K562 (cell line): ENCODE measurements at regions not wholly inside any gene's neighbourhood (a gene's known extent, or its start where the extent isn't known, plus 50 kb on each side); places are given as distances from the start of the nearest gene placed in this dataset.
A peak's percentile ranks its signal among the peaks of the same experiment; 100 is the strongest.

Experiments used
- ATAC-seq: fragments of 200-7000 bp; cut with Tn5 transposase; 3 replicates; pipeline ENCODE4 v1.9.1; 2020; ENCODE audit warnings: moderate library complexity
- BruUV-seq: library from RNA; stranded (reverse); fragments of 400-500 nt; replicated peaks from 2 replicates; lab custom pipeline; 2021; lab: Mats Ljungman, UMichigan
- CTCF ChIA-PET: fragments of 300-600 bp; formaldehyde crosslinking; extraction: SDS; loops from one replicate; lab custom pipeline; 2021; ENCODE audit warnings: low intra/inter-chr PET ratio; lab: Yijun Ruan, JAX
- POLR2A ChIA-PET: fragments of 300-600, 350-650 bp; sonication (Branson Sonifier 250); formaldehyde crosslinking; extraction: SDS; loops from one replicate; lab custom pipeline; 2021; ENCODE audit warnings: antibody characterized with exemption, inconsistent platforms; lab: Yijun Ruan, JAX
- DNase-seq, 4 experiments: peaks; one replicate each; pipeline versions ENCODE4 v3.0.0 to v3.0.0-alpha.2; 2011 to 2018; ENCODE audit warnings: low spot score in 3 of 4, mixed read lengths in 3 of 4; ENCODE audit errors: extremely low read depth in 1 of 4
- FAIRE-seq: peaks from 2 replicates; lab custom pipeline; 2011; peaks lifted over from hg19 to GRCh38; lab: Jason Lieb, UNC
- H2AFZ ChIP-seq: 2 replicates; pipeline ENCODE4 v1.6.0; 2011; ENCODE audit warnings: low read depth, low read length, control low read depth, inconsistent platforms
- H3K27ac ChIP-seq: fragments of 200-600 bp; 3 replicates; pipeline ENCODE4 v1.8.0; 2011; ENCODE audit warnings: low read depth, mild to moderate bottlenecking, control low read depth, inconsistent platforms, low read length, moderate library complexity, mixed read lengths; ENCODE audit errors: extremely low read depth
- H3K27me3 ChIP-seq, 2 experiments: fragments of 300-600 bp in 1 of 2; 2 replicates in 1 of 2; 3 replicates in 1 of 2; pipeline versions ENCODE4 v1.6.0 to v1.8.0; 2011; ENCODE audit warnings: inconsistent platforms in 2 of 2, low read length in 2 of 2, mild to moderate bottlenecking in 1 of 2, mixed read lengths in 1 of 2, moderate library complexity in 1 of 2; ENCODE audit not compliant: control insufficient read depth in 2 of 2, insufficient read depth in 2 of 2
- H3K36me3 ChIP-seq: fragments of 300-600 bp; 3 replicates; pipeline ENCODE4 v1.8.0; 2011; ENCODE audit warnings: mild to moderate bottlenecking, low read length, inconsistent platforms; ENCODE audit not compliant: control insufficient read depth, insufficient read depth
- H3K4me1 ChIP-seq, 2 experiments: fragments of 200-600 bp in 1 of 2; replicated peaks in 1 of 2; 2 replicates in 1 of 2; 3 replicates in 1 of 2; pipeline versions ENCODE4 v1.5.1 to v1.8.0; 2011; ENCODE audit warnings: inconsistent platforms in 2 of 2, low read length in 2 of 2, mild to moderate bottlenecking in 1 of 2, mixed read lengths in 1 of 2, moderate library complexity in 1 of 2; ENCODE audit not compliant: control insufficient read depth in 2 of 2, insufficient read depth in 2 of 2
- H3K4me2 ChIP-seq: 2 replicates; pipeline ENCODE4 v1.6.1; 2011; ENCODE audit warnings: low read length, control low read depth, inconsistent platforms, mixed read lengths; ENCODE audit not compliant: insufficient read depth
- H3K4me3 ChIP-seq: fragments of 200-600 bp; sonication (generic), shearing (Covaris generic); 2 replicates; pipeline ENCODE4 v1.5.1; 2016; ENCODE audit warnings: control low read depth, inconsistent platforms
- H3K79me2 ChIP-seq: fragments of 200-600 bp; 3 replicates; pipeline ENCODE4 v1.8.0; 2011; ENCODE audit warnings: low read length, inconsistent platforms; ENCODE audit not compliant: control insufficient read depth, insufficient read depth
- H3K9ac ChIP-seq, 2 experiments: 2 replicates each; pipeline versions ENCODE4 v1.6.0 to v1.6.1; 2011; ENCODE audit warnings: low read depth in 2 of 2, low read length in 2 of 2, control low read depth in 1 of 2, inconsistent platforms in 1 of 2, mild to moderate bottlenecking in 1 of 2, mixed read lengths in 1 of 2; ENCODE audit not compliant: insufficient read depth in 1 of 2
- H3K9me1 ChIP-seq: one replicate; pipeline ENCODE4 v1.6.0; 2011; ENCODE audit warnings: inconsistent platforms, mild to moderate bottlenecking, low read length, moderate library complexity; ENCODE audit not compliant: control insufficient read depth, insufficient read depth
- H3K9me3 ChIP-seq: replicated peaks from 2 replicates; pipeline ENCODE4 v1.5.1; 2011; ENCODE audit warnings: low read depth, low read length, inconsistent platforms; ENCODE audit not compliant: control insufficient read depth, insufficient read depth
- H4K20me1 ChIP-seq: replicated peaks from 2 replicates; pipeline ENCODE4 v1.6.1; 2011; ENCODE audit warnings: low read length, inconsistent platforms, mixed read lengths; ENCODE audit not compliant: control insufficient read depth, insufficient read depth
- CEBPG ChIP-seq, 3 experiments: fragments of 200-800 bp in 1 of 3; sonication (Bioruptor generic) in 1 of 3; sonication (generic) in 1 of 3; formaldehyde crosslinking in 1 of 3; IDR thresholded peaks in 2 of 3; conservative IDR thresholded peaks in 1 of 3; 2 replicates each; pipeline versions ENCODE4 v1.6.1 to v1.8.0; 2016 to 2022; ENCODE audit warnings: missing compliant biosample characterization in 2 of 3, missing genetic modification characterization in 2 of 3, mild to moderate bottlenecking in 1 of 3, missing genetic modification reagents in 1 of 3
- FOXJ2 ChIP-seq: fragments of 200-800 bp; sonication (Bioruptor generic); IDR thresholded peaks from 2 replicates; pipeline ENCODE4 v1.6.1; 2016; ENCODE audit warnings: missing genetic modification characterization, missing compliant biosample characterization
- NRF1 ChIP-seq, 2 experiments: fragments of 450-650 bp; IDR thresholded peaks in 1 of 2; conservative IDR thresholded peaks in 1 of 2; 2 replicates each; pipeline ENCODE4 v1.6.1; 2014; ENCODE audit warnings: mild to moderate bottlenecking in 2 of 2
- WGBS: fragments of 100-300 bp; shearing (Covaris generic); methylation state at CpG from one replicate; pipeline ENCODE4 v1.1.6; 2016; ENCODE audit warnings: low coverage, mixed read lengths; ENCODE audit not compliant: insufficient coverage; ENCODE audit errors: missing lambda C conversion rate; 5-methylcytosine and 5-hydroxymethylcytosine counted together
- in situ Hi-C: fragments of 300-500 bp; cut with MboI; formaldehyde crosslinking; loops from 4 replicates; pipeline ENCODE4 v1.15.0; 2018; ENCODE audit warnings: inconsistent platforms, mixed read lengths
- intact Hi-C: fragments of 100-400 bp; cut with micrococcal nuclease; formaldehyde crosslinking; loops from 2 replicates; pipeline ENCODE4 v1.14.2; 2022
- TF ChIP-seq, protein P1 (sequence below), 3 experiments: IDR thresholded peaks in 2 of 3; conservative IDR thresholded peaks in 1 of 3; 2 replicates each; pipeline ENCODE4 v1.5.1; 2011 to 2012; ENCODE audit warnings: low read length in 3 of 3, mild to moderate bottlenecking in 3 of 3, control low read depth in 2 of 3, improper control_type of control experiment in 1 of 3, inconsistent platforms in 1 of 3, low read depth in 1 of 3, mixed read lengths in 1 of 3, moderate library complexity in 1 of 3; ENCODE audit not compliant: insufficient read depth in 2 of 3

DNA sequence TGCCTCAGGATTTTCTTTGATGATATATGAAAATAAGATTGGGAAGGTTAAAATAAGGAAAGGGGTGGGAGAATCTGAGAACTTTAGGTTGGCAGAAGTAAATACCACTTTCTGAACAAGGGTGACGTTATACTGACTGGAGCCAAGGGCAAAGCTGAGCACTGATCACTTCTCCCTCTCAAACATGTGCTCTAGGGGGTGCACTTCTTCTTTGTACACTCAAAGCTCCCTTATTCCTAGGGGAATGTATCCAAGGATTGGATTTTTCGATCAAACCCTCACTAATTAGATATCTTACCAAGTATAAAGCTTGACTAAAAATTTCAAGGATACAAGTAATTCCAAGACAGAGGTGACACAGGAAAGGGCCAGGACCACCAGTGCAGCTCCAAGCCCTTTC lies 243.9 kb upstream of the UMPS start:
- H3K4me2 ChIP-seq: no peak overlapping the region
- TF ChIP-seq, protein P1, sequence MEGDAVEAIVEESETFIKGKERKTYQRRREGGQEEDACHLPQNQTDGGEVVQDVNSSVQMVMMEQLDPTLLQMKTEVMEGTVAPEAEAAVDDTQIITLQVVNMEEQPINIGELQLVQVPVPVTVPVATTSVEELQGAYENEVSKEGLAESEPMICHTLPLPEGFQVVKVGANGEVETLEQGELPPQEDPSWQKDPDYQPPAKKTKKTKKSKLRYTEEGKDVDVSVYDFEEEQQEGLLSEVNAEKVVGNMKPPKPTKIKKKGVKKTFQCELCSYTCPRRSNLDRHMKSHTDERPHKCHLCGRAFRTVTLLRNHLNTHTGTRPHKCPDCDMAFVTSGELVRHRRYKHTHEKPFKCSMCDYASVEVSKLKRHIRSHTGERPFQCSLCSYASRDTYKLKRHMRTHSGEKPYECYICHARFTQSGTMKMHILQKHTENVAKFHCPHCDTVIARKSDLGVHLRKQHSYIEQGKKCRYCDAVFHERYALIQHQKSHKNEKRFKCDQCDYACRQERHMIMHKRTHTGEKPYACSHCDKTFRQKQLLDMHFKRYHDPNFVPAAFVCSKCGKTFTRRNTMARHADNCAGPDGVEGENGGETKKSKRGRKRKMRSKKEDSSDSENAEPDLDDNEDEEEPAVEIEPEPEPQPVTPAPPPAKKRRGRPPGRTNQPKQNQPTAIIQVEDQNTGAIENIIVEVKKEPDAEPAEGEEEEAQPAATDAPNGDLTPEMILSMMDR (IDR thresholded peaks at IDR 0.05 in 2 of 3, conservative IDR thresholded peaks at IDR 0.05 in 1 of 3; ENCODE audit: insufficient read depth in 2 of 3, low read depth in 1 of 3, low read length in 3 of 3): peak in 1 of 3 experiments; percentile 5; a peak in 1 of 6 replicates
- TF ChIP-seq FOXJ2 (tag): no peak
- TF ChIP-seq, all 486 proteins: peak for 1
- no peak overlapping the region for H3K4me3 ChIP-seq
- ChIA-PET CTCF (no interaction called here), POLR2A (interaction anchor here (0.6 kb wide), 1 partner anchor 1088 kb away, joined by 3 read pairs; no protein-coding TSS in a partner anchor)
- H2AFZ ChIP-seq: no peak overlapping the region
- H3K9me3 ChIP-seq: no peaks in the 10 kb centered on the region
- no peaks in the 10 kb centered on the region for H4K20me1 ChIP-seq
- H3K9ac ChIP-seq: no peak overlapping the region
- no peaks in the 10 kb centered on the region for H3K4me1 ChIP-seq
- no peaks in the 10 kb centered on the region for H3K79me2 ChIP-seq
- no TSS peak for BruUV-seq
- FAIRE-seq: no peak
- intact Hi-C loops: no loop called here
- no peaks in the 10 kb centered on the region for H3K27me3 ChIP-seq
- H3K9me1 ChIP-seq: no peaks in the 10 kb centered on the region
- WGBS: 0% methylated on average over 1 of the region's 2 CpGs
- H3K36me3 ChIP-seq: no peaks in the 10 kb centered on the region
- in situ Hi-C loops: no loop called here
- no peak for DNase-seq
- no peak for ATAC-seq
- H3K27ac ChIP-seq: no peak overlapping the region

DNA sequence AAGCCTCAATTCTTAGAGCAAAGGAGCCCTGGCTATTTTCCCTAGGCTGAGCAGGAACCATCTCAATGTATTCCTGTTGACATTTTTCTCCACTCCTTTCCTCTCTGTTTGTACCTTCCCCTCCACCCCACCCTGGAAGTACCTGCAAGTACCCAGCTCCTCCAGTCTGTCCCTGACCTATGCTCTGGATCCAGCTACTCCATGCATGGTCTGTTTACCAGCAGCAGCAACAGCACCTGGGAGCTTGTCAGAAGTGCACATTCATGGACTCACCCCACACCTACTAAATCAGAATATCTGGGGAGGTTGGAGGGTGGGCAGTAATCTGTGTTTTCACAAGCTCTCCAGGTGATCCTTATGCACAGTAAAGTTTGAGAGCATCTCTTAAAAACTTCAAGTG lies 240.7 kb upstream of the UMPS start:
- ATAC-seq: no peak
- in situ Hi-C loops (no loop called here), intact Hi-C loops (no loop called here)
- no peak for FAIRE-seq
- ChIA-PET POLR2A (no interaction called here), CTCF (no interaction called here)
- Histone ChIP-seq H3K9me3 (no peaks in the 10 kb centered on the region), H3K27me3 (no peaks in the 10 kb centered on the region), H3K4me1 (no peaks in the 10 kb centered on the region), H2AFZ (no peak overlapping the region), H3K27ac (no peak overlapping the region), H4K20me1 (no peaks in the 10 kb centered on the region), H3K4me2 (no peak overlapping the region), H3K79me2 (no peaks in the 10 kb centered on the region), H3K36me3 (no peaks in the 10 kb centered on the region), H3K9ac (no peak overlapping the region), H3K9me1 (no peaks in the 10 kb centered on the region), H3K4me3 (no peak overlapping the region)
- no peak for DNase-seq
- no TSS peak for BruUV-seq
- TF ChIP-seq CEBPG (CRISPR knock-in tag; IDR thresholded peaks at IDR 0.05): no peak
- TF ChIP-seq CEBPG (tag; conservative IDR thresholded peaks at IDR 0.05 in 1 of 2, IDR thresholded peaks at IDR 0.05 in 1 of 2): no peak
- TF ChIP-seq NRF1 (conservative IDR thresholded peaks at IDR 0.05 in 1 of 2, IDR thresholded peaks at IDR 0.05 in 1 of 2): no peak
